ENCODE measurements at regions not wholly inside any gene's neighbourhood (a gene's known extent, or its start where the extent isn't known, plus 50 kb on each side); places are given as distances from the start of the nearest gene placed in this dataset.

DNA sequence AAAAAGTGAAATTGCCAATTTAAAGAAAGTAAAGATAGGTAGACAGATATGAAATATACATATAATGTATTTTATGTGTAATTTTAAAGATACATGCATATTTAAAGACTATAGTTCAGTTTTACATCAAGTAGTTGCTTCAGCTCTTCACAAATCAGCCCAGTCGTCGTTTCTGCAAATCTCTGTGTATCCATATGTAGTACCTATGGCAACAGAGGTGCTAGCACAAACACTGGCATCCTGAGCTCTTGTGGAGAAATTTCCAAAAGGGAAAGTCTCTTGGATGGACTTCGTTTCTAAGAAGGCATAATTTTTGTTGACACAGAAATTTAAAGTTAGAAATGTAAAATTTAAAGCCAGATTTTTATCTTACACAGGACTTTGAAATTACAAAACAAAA, 1284.7 kb downstream of the ROBO1 start:
- 36 to 37% methylated on average over 3 of the region's 3 CpGs for WGBS, 2 donors
- Histone ChIP-seq H3K36me3 (no peaks in the 10 kb centered on the region), H3K4me1 (no peaks in the 10 kb centered on the region), H3K4me3 (no peak overlapping the region), H3K27me3 (no peaks in the 10 kb centered on the region), H3K27ac (no peak overlapping the region), H3K9me3 (peaks cover 0 to 4% (median 0%) of the 10 kb centered on the region in 4 donors)
- ATAC-seq (ENCODE audit: low FRiP score in 2 of 2) (no peak), DNase-seq (no peak)
- no peak for TF ChIP-seq POLR2A (IDR thresholded peaks at IDR 0.05)
- TF ChIP-seq EP300 (IDR thresholded peaks at IDR 0.05), result no peak
- TF ChIP-seq POLR2AphosphoS5 (IDR thresholded peaks at IDR 0.05), result no peak

DNA sequence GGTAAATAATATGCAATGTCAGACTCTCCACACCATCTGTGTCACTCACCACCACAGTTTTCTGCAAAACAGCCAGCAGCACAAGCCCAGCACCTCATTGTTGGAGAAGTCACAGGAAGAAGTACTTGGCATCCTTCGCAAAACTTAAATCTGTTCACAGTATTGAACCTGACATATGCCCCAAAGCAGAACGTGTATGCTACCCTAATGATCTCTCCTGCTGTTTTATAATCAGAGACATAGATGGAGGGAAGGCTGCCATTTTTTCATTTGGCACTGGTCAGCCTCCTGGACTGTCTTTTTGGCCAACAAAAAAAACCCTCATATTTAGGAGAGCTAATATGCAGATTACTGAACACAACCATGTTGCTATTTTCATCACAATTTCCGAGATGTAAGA, 1272.9 kb downstream of the ROBO1 start:
- WGBS, 2 donors, result 62 to 75% methylated on average over 3 of the region's 3 CpGs
- Histone ChIP-seq H3K27ac (no peak overlapping the region), H3K9me3 (no peaks in the 10 kb centered on the region), H3K27me3 (no peaks in the 10 kb centered on the region), H3K36me3 (no peaks in the 10 kb centered on the region), H3K4me3 (no peak overlapping the region), H3K4me1 (peaks cover 0 to 9% (median 0%) of the 10 kb centered on the region in 4 donors)
- ATAC-seq (ENCODE audit: low FRiP score in 2 of 2) (no peak), DNase-seq (no peak)
- no peak for TF ChIP-seq EP300 (IDR thresholded peaks at IDR 0.05)

GRCh38 chr3:78495301-78495700, 1272.5 kb downstream of the ROBO1 start:
- H3K36me3 ChIP-seq, result no peaks in the 10 kb centered on the region
- no peak overlapping the region for H3K27ac ChIP-seq
- DNase-seq, result no peak
- no peak overlapping the region for H3K4me3 ChIP-seq
- 0 to 69% methylated on average over 1 of the region's 1 CpG for WGBS, 2 donors
- TF ChIP-seq POLR2AphosphoS5 (IDR thresholded peaks at IDR 0.05) (no peak), EP300 (IDR thresholded peaks at IDR 0.05) (no peak), POLR2A (IDR thresholded peaks at IDR 0.05) (no peak)
- TF ChIP-seq, protein P1, sequence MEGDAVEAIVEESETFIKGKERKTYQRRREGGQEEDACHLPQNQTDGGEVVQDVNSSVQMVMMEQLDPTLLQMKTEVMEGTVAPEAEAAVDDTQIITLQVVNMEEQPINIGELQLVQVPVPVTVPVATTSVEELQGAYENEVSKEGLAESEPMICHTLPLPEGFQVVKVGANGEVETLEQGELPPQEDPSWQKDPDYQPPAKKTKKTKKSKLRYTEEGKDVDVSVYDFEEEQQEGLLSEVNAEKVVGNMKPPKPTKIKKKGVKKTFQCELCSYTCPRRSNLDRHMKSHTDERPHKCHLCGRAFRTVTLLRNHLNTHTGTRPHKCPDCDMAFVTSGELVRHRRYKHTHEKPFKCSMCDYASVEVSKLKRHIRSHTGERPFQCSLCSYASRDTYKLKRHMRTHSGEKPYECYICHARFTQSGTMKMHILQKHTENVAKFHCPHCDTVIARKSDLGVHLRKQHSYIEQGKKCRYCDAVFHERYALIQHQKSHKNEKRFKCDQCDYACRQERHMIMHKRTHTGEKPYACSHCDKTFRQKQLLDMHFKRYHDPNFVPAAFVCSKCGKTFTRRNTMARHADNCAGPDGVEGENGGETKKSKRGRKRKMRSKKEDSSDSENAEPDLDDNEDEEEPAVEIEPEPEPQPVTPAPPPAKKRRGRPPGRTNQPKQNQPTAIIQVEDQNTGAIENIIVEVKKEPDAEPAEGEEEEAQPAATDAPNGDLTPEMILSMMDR (IDR thresholded peaks at IDR 0.05), result no peak
- ATAC-seq (ENCODE audit: low FRiP score in 2 of 2), result no peak
- no peaks in the 10 kb centered on the region for H3K27me3 ChIP-seq
- H3K9me3 ChIP-seq, result no peaks in the 10 kb centered on the region
- peaks cover 0 to 9% (median 0%) of the 10 kb centered on the region in 4 donors for H3K4me1 ChIP-seq

DNA sequence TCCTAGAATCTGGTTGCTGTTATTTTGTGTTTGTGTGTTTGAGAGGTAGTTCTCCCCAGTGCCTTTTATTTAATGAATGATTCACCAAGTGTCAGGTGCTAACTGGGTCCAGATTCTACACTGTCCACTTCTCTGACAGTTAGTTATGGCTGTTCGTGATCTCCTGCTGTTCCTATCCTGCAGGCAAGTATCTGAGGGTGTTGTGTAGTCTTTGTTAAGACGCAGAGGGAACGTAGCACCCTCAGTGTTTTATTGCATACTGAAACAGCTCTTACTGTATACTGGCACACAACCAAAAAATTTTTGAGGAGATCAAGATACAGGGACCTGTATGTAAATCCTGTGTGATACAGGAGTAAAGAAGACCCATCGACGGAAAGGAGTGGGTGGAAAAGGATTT, 1271.3 kb downstream of the ROBO1 start:
- no peak for ATAC-seq (ENCODE audit: low FRiP score in 2 of 2)
- no peak for DNase-seq
- WGBS, 2 donors, result 75 to 78% methylated on average over 5 of the region's 5 CpGs

GRCh38 chr3:78497021-78497420, 1270.8 kb downstream of the ROBO1 start:
- H3K9me3 ChIP-seq, result no peaks in the 10 kb centered on the region
- peak in 1 of 2 donors; percentile 36 for DNase-seq
- H3K36me3 ChIP-seq, result no peaks in the 10 kb centered on the region
- H3K4me1 ChIP-seq, result peaks cover 0 to 9% (median 0%) of the 10 kb centered on the region in 4 donors
- 39 to 58% methylated on average over 3 to 4 of the region's 4 CpGs for WGBS, 2 donors
- no peak overlapping the region for H3K4me3 ChIP-seq
- H3K27me3 ChIP-seq, result no peaks in the 10 kb centered on the region
- TF ChIP-seq EP300 (IDR thresholded peaks at IDR 0.05) (no peak), POLR2AphosphoS5 (IDR thresholded peaks at IDR 0.05) (no peak), POLR2A (IDR thresholded peaks at IDR 0.05) (no peak)
- TF ChIP-seq, protein P1 (IDR thresholded peaks at IDR 0.05), result no peak
- peak; percentile 43 to 50 for ATAC-seq (ENCODE audit: low FRiP score in 2 of 2)
- H3K27ac ChIP-seq, result no peak overlapping the region

More for the DNA sequence above, 1271.3 kb downstream of the ROBO1 start:
- no peak overlapping the region for H3K27ac ChIP-seq
- H3K36me3 ChIP-seq, result no peaks in the 10 kb centered on the region
- TF ChIP-seq POLR2AphosphoS5 (IDR thresholded peaks at IDR 0.05) (no peak), POLR2A (IDR thresholded peaks at IDR 0.05) (no peak), EP300 (IDR thresholded peaks at IDR 0.05) (no peak)
- TF ChIP-seq, protein P1 (IDR thresholded peaks at IDR 0.05), result no peak
- H3K4me1 ChIP-seq, result peaks cover 0 to 9% (median 0%) of the 10 kb centered on the region in 4 donors
- no peaks in the 10 kb centered on the region for H3K27me3 ChIP-seq
- H3K9me3 ChIP-seq, result no peaks in the 10 kb centered on the region
- H3K4me3 ChIP-seq, result no peak overlapping the region

DNA sequence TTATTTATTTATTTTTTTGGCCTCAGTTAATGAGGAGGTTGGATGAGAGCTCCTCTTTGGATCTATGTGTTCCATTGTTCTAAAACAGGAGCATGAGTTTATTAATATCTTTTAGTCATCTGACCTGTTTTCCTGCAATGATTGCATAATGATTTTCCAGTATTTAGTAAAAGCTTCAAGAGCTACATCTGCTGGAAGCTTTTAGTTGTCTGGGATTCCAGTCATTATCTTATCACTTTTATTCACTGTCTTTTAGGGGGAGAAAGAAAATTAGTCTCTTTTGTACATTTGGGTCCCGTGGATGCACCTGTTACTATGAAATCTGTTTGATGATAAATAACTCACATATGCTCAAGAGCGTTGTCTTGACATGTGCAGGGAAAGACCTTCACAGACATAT, 1270.0 kb downstream of the ROBO1 start:
- no peak for ATAC-seq (ENCODE audit: low FRiP score in 2 of 2)
- TF ChIP-seq POLR2AphosphoS5 (IDR thresholded peaks at IDR 0.05) (no peak), EP300 (IDR thresholded peaks at IDR 0.05) (no peak), POLR2A (IDR thresholded peaks at IDR 0.05) (no peak)
- H3K36me3 ChIP-seq, result no peaks in the 10 kb centered on the region
- H3K27me3 ChIP-seq, result no peaks in the 10 kb centered on the region
- H3K9me3 ChIP-seq, result no peaks in the 10 kb centered on the region
- no peak overlapping the region for H3K27ac ChIP-seq
- DNase-seq, result no peak
- peaks cover 0 to 9% (median 0%) of the 10 kb centered on the region in 4 donors for H3K4me1 ChIP-seq
- 74 to 78% methylated on average over 2 of the region's 2 CpGs for WGBS, 2 donors
- no peak overlapping the region for H3K4me3 ChIP-seq

Measured in upper lobe of left lung (tissue), 6 donors.